ENCODE measurements at regions not wholly inside any gene's neighbourhood (a gene's known extent, or its start where the extent isn't known, plus 50 kb on each side); places are given as distances from the start of the nearest gene placed in this dataset.
"Not testable (repeated sequence)": the region's sequence is repeated elsewhere in the genome, so short reads cannot be mapped to it uniquely, and the experiment has no call there.

- 88 to 90% methylated on average over 15 of the region's 15 CpGs for WGBS, 2 donors
- Histone ChIP-seq H3K27me3 (ENCODE audit: control insufficient read depth in 3 of 3, insufficient read depth in 3 of 3, low read length in 2 of 3) (no peaks in the 10 kb centered on the region), H3K4me3 (no peak overlapping the region), H3K9ac (ENCODE audit: insufficient read depth in 1 of 2, low read length in 2 of 2) (no peak overlapping the region), H3K27ac (ENCODE audit: low read depth in 1 of 2, low read length in 1 of 2) (no peak overlapping the region), H3K36me3 (ENCODE audit: control insufficient read depth in 4 of 4, insufficient read depth in 4 of 4, low read length in 4 of 4) (no peaks in the 10 kb centered on the region), H3K9me3 (ENCODE audit: control insufficient read depth in 4 of 4, insufficient read depth in 3 of 4, low read length in 3 of 4) (no peaks in the 10 kb centered on the region), H3K4me1 (ENCODE audit: control insufficient read depth in 5 of 5, insufficient read depth in 5 of 5, low read length in 5 of 5) (peaks cover 0 to 4% (median 0%) of the 10 kb centered on the region in 5 donors)
- no peak for ATAC-seq (ENCODE audit: insufficient read depth, low FRiP score)
- DNase-seq = peak in 1 of 3 donors; percentile 22
- TF ChIP-seq CTCF (IDR thresholded peaks at IDR 0.05; ENCODE audit: control extremely low read depth, extremely low read depth) = no peak
Measured at GRCh38 chr22:36085476-36086169, 57.0 kb upstream of the RBFOX2 start.

- Histone ChIP-seq H3K36me3 (ENCODE audit: control insufficient read depth in 4 of 4, insufficient read depth in 4 of 4, low read length in 4 of 4) (no peaks in the 10 kb centered on the region), H3K4me3 (no peak overlapping the region), H3K27ac (ENCODE audit: low read depth in 1 of 2, low read length in 1 of 2) (no peak overlapping the region), H3K27me3 (ENCODE audit: control insufficient read depth in 3 of 3, insufficient read depth in 3 of 3, low read length in 2 of 3) (no peaks in the 10 kb centered on the region), H3K4me1 (ENCODE audit: control insufficient read depth in 5 of 5, insufficient read depth in 5 of 5, low read length in 5 of 5) (peaks cover 0 to 4% (median 0%) of the 10 kb centered on the region in 5 donors), H3K9me3 (ENCODE audit: control insufficient read depth in 4 of 4, insufficient read depth in 3 of 4, low read length in 3 of 4) (no peaks in the 10 kb centered on the region), H3K9ac (ENCODE audit: insufficient read depth in 1 of 2, low read length in 2 of 2) (no peak overlapping the region)
- no peak for DNase-seq
- ATAC-seq (ENCODE audit: insufficient read depth, low FRiP score) = no peak
- TF ChIP-seq CTCF (IDR thresholded peaks at IDR 0.05; ENCODE audit: control extremely low read depth, extremely low read depth) = no peak
- 80 to 87% methylated on average over 5 of the region's 5 CpGs for WGBS, 2 donors
Measured at GRCh38 chr22:36084717-36085116, 56.1 kb upstream of the RBFOX2 start.

- H3K27me3 ChIP-seq (ENCODE audit: control insufficient read depth in 3 of 3, insufficient read depth in 3 of 3, low read length in 2 of 3) = no peaks in the 10 kb centered on the region
- no peak for TF ChIP-seq CTCF (IDR thresholded peaks at IDR 0.05; ENCODE audit: control extremely low read depth, extremely low read depth)
- 92 to 96% methylated on average over 10 of the region's 10 CpGs for WGBS, 2 donors
- peaks cover 0 to 4% (median 0%) of the 10 kb centered on the region in 5 donors for H3K4me1 ChIP-seq (ENCODE audit: control insufficient read depth in 5 of 5, insufficient read depth in 5 of 5, low read length in 5 of 5)
- DNase-seq (no peak), ATAC-seq (ENCODE audit: insufficient read depth, low FRiP score) (no peak)
- H3K4me3 ChIP-seq = no peak overlapping the region
- no peak overlapping the region for H3K27ac ChIP-seq (ENCODE audit: low read depth in 1 of 2, low read length in 1 of 2)
- no peak overlapping the region for H3K9ac ChIP-seq (ENCODE audit: insufficient read depth in 1 of 2, low read length in 2 of 2)
- H3K9me3 ChIP-seq (ENCODE audit: control insufficient read depth in 4 of 4, insufficient read depth in 3 of 4, low read length in 3 of 4) = no peaks in the 10 kb centered on the region
- H3K36me3 ChIP-seq (ENCODE audit: control insufficient read depth in 4 of 4, insufficient read depth in 4 of 4, low read length in 4 of 4) = no peaks in the 10 kb centered on the region
Measured at GRCh38 chr22:36083056-36083455, 54.4 kb upstream of the RBFOX2 start.

GRCh38 chr22:36081023-36081431 lies 52.4 kb upstream of the RBFOX2 start:
- ATAC-seq (ENCODE audit: insufficient read depth, low FRiP score) (no peak), DNase-seq (no peak)
- H3K36me3 ChIP-seq (ENCODE audit: control insufficient read depth in 4 of 4, insufficient read depth in 4 of 4, low read length in 4 of 4) = no peaks in the 10 kb centered on the region
- no peaks in the 10 kb centered on the region for H3K27me3 ChIP-seq (ENCODE audit: control insufficient read depth in 3 of 3, insufficient read depth in 3 of 3, low read length in 2 of 3)
- no peak overlapping the region for H3K9ac ChIP-seq (ENCODE audit: insufficient read depth in 1 of 2, low read length in 2 of 2)
- TF ChIP-seq CTCF (IDR thresholded peaks at IDR 0.05; ENCODE audit: control extremely low read depth, extremely low read depth) = no peak
- H3K4me3 ChIP-seq = no peak overlapping the region
- H3K4me1 ChIP-seq (ENCODE audit: control insufficient read depth in 5 of 5, insufficient read depth in 5 of 5, low read length in 5 of 5) = peaks cover 0 to 3% (median 0%) of the 10 kb centered on the region in 5 donors
- WGBS, 2 donors = 94% methylated on average over 6 of the region's 6 CpGs
- H3K9me3 ChIP-seq (ENCODE audit: control insufficient read depth in 4 of 4, insufficient read depth in 3 of 4, low read length in 3 of 4) = no peaks in the 10 kb centered on the region
- H3K27ac ChIP-seq (ENCODE audit: low read depth in 1 of 2, low read length in 1 of 2) = no peak overlapping the region

- not testable (repeated sequence) for H3K4me1 ChIP-seq (ENCODE audit: control insufficient read depth in 5 of 5, insufficient read depth in 5 of 5, low read length in 5 of 5); H3K27ac ChIP-seq (ENCODE audit: low read depth in 1 of 2, low read length in 1 of 2); H3K36me3 ChIP-seq (ENCODE audit: control insufficient read depth in 4 of 4, insufficient read depth in 4 of 4, low read length in 4 of 4); DNase-seq; ATAC-seq (ENCODE audit: insufficient read depth, low FRiP score); H3K9me3 ChIP-seq (ENCODE audit: control insufficient read depth in 4 of 4, insufficient read depth in 3 of 4, low read length in 3 of 4); H3K4me3 ChIP-seq; H3K27me3 ChIP-seq (ENCODE audit: control insufficient read depth in 3 of 3, insufficient read depth in 3 of 3, low read length in 2 of 3); H3K9ac ChIP-seq (ENCODE audit: insufficient read depth in 1 of 2, low read length in 2 of 2)
Measured at GRCh38 chr22:36080281-36080680, 51.7 kb upstream of the RBFOX2 start.

All from lung (tissue), 11 donors.